Effector memory CD8-positive, alpha-beta T cell (primary cell): ENCODE measurements at regions not wholly inside any gene's neighbourhood (a gene's known extent, or its start where the extent isn't known, plus 50 kb on each side); places are given as distances from the start of the nearest gene placed in this dataset.
"Not testable (repeated sequence)": the region's sequence is repeated elsewhere in the genome, so short reads cannot be mapped to it uniquely, and the experiment has no call there.

Source experiments
- ATAC-seq: fragments of 150-1000 bp; cut with Tn5 transposase; replicated peaks from 2 replicates; pipeline ENCODE4 v1.10.0; 2021; ENCODE audit warnings: mild to moderate bottlenecking, moderate library complexity
- DNase-seq, 3 experiments: peaks; one replicate each; pipeline ENCODE4 v3.0.0; 2021
- H3K27ac Mint-ChIP-seq, 2 donors: one replicate each; pipeline ENCODE4 v1.8.0; 2022; ENCODE audit warnings: mild to moderate bottlenecking in 2 of 2, mixed read lengths in 2 of 2, moderate library complexity in 2 of 2
- H3K27me3 Mint-ChIP-seq, 2 donors: one replicate each; pipeline ENCODE4 v1.8.0; 2022; ENCODE audit warnings: mixed read lengths in 2 of 2
- H3K36me3 Mint-ChIP-seq: one replicate; pipeline ENCODE4 v1.8.0; 2022; ENCODE audit warnings: mild to moderate bottlenecking, moderate library complexity, mixed read lengths; ENCODE audit not compliant: insufficient read depth
- H3K4me1 Mint-ChIP-seq, 2 donors: one replicate each; pipeline ENCODE4 v1.8.0; 2022; ENCODE audit warnings: low read depth in 2 of 2, mixed read lengths in 2 of 2
- H3K4me3 Mint-ChIP-seq, 2 donors: one replicate each; pipeline ENCODE4 v1.8.0; 2022; ENCODE audit warnings: mild to moderate bottlenecking in 2 of 2, mixed read lengths in 2 of 2, moderate library complexity in 2 of 2
- H3K9me3 Mint-ChIP-seq, 2 donors: one replicate each; pipeline ENCODE4 v1.8.0; 2022; ENCODE audit warnings: mixed read lengths in 2 of 2

GRCh38 chr16:24624102-24624501 lies 84.7 kb downstream of the RBBP6 start:
- Mint-ChIP-seq H3K27ac (no peak overlapping the region), H3K4me1 (no peaks in the 10 kb centered on the region), H3K4me3 (no peak overlapping the region), H3K9me3 (no peaks in the 10 kb centered on the region), H3K27me3 (peaks cover 12 to 31% of the 10 kb centered on the region in 2 donors), H3K36me3 (no peaks in the 10 kb centered on the region)
- ATAC-seq (no peak), DNase-seq (no peak)

- no peaks in the 10 kb centered on the region for H3K9me3 Mint-ChIP-seq
- no peaks in the 10 kb centered on the region for H3K4me1 Mint-ChIP-seq
- H3K27ac Mint-ChIP-seq: no peak overlapping the region
- no peak for ATAC-seq
- no peak overlapping the region for H3K4me3 Mint-ChIP-seq
- no peak for DNase-seq
- peaks cover 16 to 28% of the 10 kb centered on the region in 2 donors for H3K27me3 Mint-ChIP-seq
- H3K36me3 Mint-ChIP-seq: no peaks in the 10 kb centered on the region
Measured at GRCh38 chr16:24626256-24626655, 86.9 kb downstream of the RBBP6 start.

- H3K9me3 Mint-ChIP-seq: no peaks in the 10 kb centered on the region
- peaks cover 13 to 29% of the 10 kb centered on the region in 2 donors for H3K27me3 Mint-ChIP-seq
- ATAC-seq: no peak
- no peak for DNase-seq
- H3K4me1 Mint-ChIP-seq: no peaks in the 10 kb centered on the region
- no peak overlapping the region for H3K27ac Mint-ChIP-seq
- no peaks in the 10 kb centered on the region for H3K36me3 Mint-ChIP-seq
- no peak overlapping the region for H3K4me3 Mint-ChIP-seq
Measured at GRCh38 chr16:24634919-24635318, 94.5 kb upstream of the TNRC6A start.

- Mint-ChIP-seq H3K9me3 (no peaks in the 10 kb centered on the region), H3K4me1 (no peaks in the 10 kb centered on the region), H3K36me3 (no peaks in the 10 kb centered on the region), H3K27me3 (peaks cover 5 to 31% of the 10 kb centered on the region in 2 donors), H3K27ac (no peak overlapping the region), H3K4me3 (no peak overlapping the region)
- ATAC-seq (no peak), DNase-seq (no peak)
Measured at GRCh38 chr16:24635900-24636610, 93.4 kb upstream of the TNRC6A start.

GRCh38 chr16:24639769-24640168 lies 89.7 kb upstream of the TNRC6A start:
- H3K27me3 Mint-ChIP-seq: peaks cover 15 to 46% of the 10 kb centered on the region in 2 donors
- ATAC-seq: no peak
- H3K4me1 Mint-ChIP-seq: no peaks in the 10 kb centered on the region
- no peak overlapping the region for H3K27ac Mint-ChIP-seq
- no peaks in the 10 kb centered on the region for H3K9me3 Mint-ChIP-seq
- no peak overlapping the region for H3K4me3 Mint-ChIP-seq
- H3K36me3 Mint-ChIP-seq: no peaks in the 10 kb centered on the region
- no peak for DNase-seq

- Mint-ChIP-seq H3K27ac (no peak overlapping the region), H3K27me3 (peaks cover 15 to 41% of the 10 kb centered on the region in 2 donors), H3K9me3 (no peaks in the 10 kb centered on the region), H3K36me3 (no peaks in the 10 kb centered on the region), H3K4me1 (no peaks in the 10 kb centered on the region), H3K4me3 (no peak overlapping the region)
- ATAC-seq (no peak), DNase-seq (no peak)
Measured at GRCh38 chr16:24643489-24643888, 86.0 kb upstream of the TNRC6A start.

- Mint-ChIP-seq H3K27me3 (peaks cover 17 to 35% of the 10 kb centered on the region in 2 donors), H3K9me3 (no peaks in the 10 kb centered on the region), H3K4me1 (no peaks in the 10 kb centered on the region), H3K36me3 (no peaks in the 10 kb centered on the region), H3K27ac (no peak overlapping the region), H3K4me3 (no peak overlapping the region)
- ATAC-seq (no peak), DNase-seq (no peak)
Measured at GRCh38 chr16:24645739-24646645, 83.5 kb upstream of the TNRC6A start.

GRCh38 chr16:24646646-24646995 lies 82.8 kb upstream of the TNRC6A start:
- H3K4me3 Mint-ChIP-seq: no peak overlapping the region
- H3K27ac Mint-ChIP-seq: no peak overlapping the region

GRCh38 chr16:24652209-24652712 lies 77.2 kb upstream of the TNRC6A start:
- Mint-ChIP-seq H3K9me3 (no peaks in the 10 kb centered on the region), H3K27ac (no peak overlapping the region), H3K36me3 (no peaks in the 10 kb centered on the region), H3K27me3 (peaks cover 7 to 19% of the 10 kb centered on the region in 2 donors), H3K4me1 (no peaks in the 10 kb centered on the region), H3K4me3 (no peak overlapping the region)
- no peak for ATAC-seq
- DNase-seq: no peak

More at GRCh38 chr16:24646646-24646995, 82.8 kb upstream of the TNRC6A start:
- H3K36me3 Mint-ChIP-seq: no peaks in the 10 kb centered on the region
- no peaks in the 10 kb centered on the region for H3K9me3 Mint-ChIP-seq
- DNase-seq: no peak
- H3K27me3 Mint-ChIP-seq: peaks cover 15 to 28% of the 10 kb centered on the region in 2 donors
- H3K4me1 Mint-ChIP-seq: no peaks in the 10 kb centered on the region
- ATAC-seq: no peak

GRCh38 chr16:24652803-24653202 lies 76.6 kb upstream of the TNRC6A start:
- no peak for DNase-seq
- H3K27me3 Mint-ChIP-seq: peaks cover 7 to 19% of the 10 kb centered on the region in 2 donors
- H3K27ac Mint-ChIP-seq: no peak overlapping the region
- no peak overlapping the region for H3K4me3 Mint-ChIP-seq
- no peaks in the 10 kb centered on the region for H3K4me1 Mint-ChIP-seq
- H3K9me3 Mint-ChIP-seq: no peaks in the 10 kb centered on the region
- no peaks in the 10 kb centered on the region for H3K36me3 Mint-ChIP-seq
- no peak for ATAC-seq

- H3K4me3 Mint-ChIP-seq: no peak overlapping the region
- no peak overlapping the region for H3K27ac Mint-ChIP-seq
Measured at GRCh38 chr16:24653725-24654124, 75.7 kb upstream of the TNRC6A start.

GRCh38 chr16:24665942-24666341 lies 63.5 kb upstream of the TNRC6A start:
- ATAC-seq: not testable (repeated sequence)

More at GRCh38 chr16:24653725-24654124, 75.7 kb upstream of the TNRC6A start:
- H3K27me3 Mint-ChIP-seq: peaks cover 7 to 15% of the 10 kb centered on the region in 2 donors
- H3K9me3 Mint-ChIP-seq: no peaks in the 10 kb centered on the region
- no peak for ATAC-seq
- no peak for DNase-seq
- H3K36me3 Mint-ChIP-seq: no peaks in the 10 kb centered on the region
- H3K4me1 Mint-ChIP-seq: no peaks in the 10 kb centered on the region

GRCh38 chr16:24667244-24667764 lies 62.1 kb upstream of the TNRC6A start:
- Mint-ChIP-seq H3K36me3 (peaks cover 3% of the 10 kb centered on the region), H3K27ac (no peak overlapping the region), H3K9me3 (no peaks in the 10 kb centered on the region), H3K4me3 (no peak overlapping the region), H3K4me1 (peaks cover 0 to 7% of the 10 kb centered on the region in 2 donors), H3K27me3 (peaks cover 16 to 43% of the 10 kb centered on the region in 2 donors)
- ATAC-seq: no peak
- no peak for DNase-seq

More at GRCh38 chr16:24665942-24666341, 63.5 kb upstream of the TNRC6A start:
- peaks cover 14 to 40% of the 10 kb centered on the region in 2 donors for H3K27me3 Mint-ChIP-seq
- not testable (repeated sequence) for DNase-seq, H3K27ac Mint-ChIP-seq, H3K4me3 Mint-ChIP-seq, H3K9me3 Mint-ChIP-seq, H3K36me3 Mint-ChIP-seq, H3K4me1 Mint-ChIP-seq
